Left ventricle myocardium superior (tissue), 1 donor: ENCODE measurements at regions not wholly inside any gene's neighbourhood (a gene's known extent, or its start where the extent isn't known, plus 50 kb on each side); places are given as distances from the start of the nearest gene placed in this dataset.
"Not testable (repeated sequence)": the region's sequence is repeated elsewhere in the genome, so short reads cannot be mapped to it uniquely, and the experiment has no call there.

Source experiments
- ATAC-seq: fragments of 200-7000 bp; cut with Tn5 transposase; one replicate; pipeline ENCODE4 v1.9.1; 2020; ENCODE audit warnings: mild to moderate bottlenecking, moderate library complexity
- DNase-seq: peaks from one replicate; pipeline ENCODE4 v3.0.0-alpha.2; 2020
- intact Hi-C: fragments of 100-400 bp; cut with micrococcal nuclease; formaldehyde crosslinking; loops from one replicate; pipeline ENCODE4 v1.11.0; 2022
- donor health status: DM: no; HTN: yes; CAD: no; lungs with severe emphysema.

DNA sequence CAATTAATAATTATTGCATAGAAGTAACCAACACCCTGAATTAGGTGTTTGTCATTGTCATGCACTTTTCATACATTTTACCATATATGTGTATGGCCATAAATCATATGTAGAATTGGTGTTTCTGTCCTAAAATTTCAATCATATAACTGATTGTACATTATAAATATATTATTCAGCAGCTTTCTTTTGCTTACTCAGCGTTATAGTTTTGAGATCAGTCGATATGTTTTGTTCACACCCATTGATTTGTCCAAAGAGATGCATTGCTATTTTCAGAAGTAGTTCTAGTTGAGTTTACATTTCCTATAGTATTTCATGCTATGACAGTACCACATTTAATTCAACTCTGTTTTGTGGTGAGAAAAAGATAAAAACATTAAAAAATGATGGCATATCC, 50.5 kb upstream of the PARP4 start:
- ATAC-seq: no peak
- DNase-seq: no peak
- intact Hi-C loops: no loop called here

DNA sequence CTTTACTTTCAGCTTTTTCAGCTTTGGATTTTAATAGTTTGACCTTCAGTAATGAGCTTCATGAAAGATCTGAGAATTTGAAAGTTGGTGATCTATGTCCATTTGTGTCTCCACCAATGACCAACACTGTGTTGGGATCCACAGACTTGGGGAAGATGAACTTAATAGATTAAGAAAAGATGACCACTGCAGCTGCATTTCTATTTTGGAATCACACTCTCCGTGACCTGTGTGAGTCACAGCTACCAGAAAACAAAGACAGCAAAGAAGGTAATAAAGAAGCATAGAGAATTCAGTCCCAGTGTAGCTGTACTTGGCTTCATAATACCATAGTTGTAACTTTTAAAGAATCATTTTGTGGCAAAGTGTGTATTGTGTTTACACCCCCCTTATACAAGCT, 51.4 kb upstream of the PARP4 start:
- intact Hi-C loops, DNase-seq, ATAC-seq: not testable (repeated sequence)

- intact Hi-C loops: no loop called here
- ATAC-seq (no peak), DNase-seq (no peak)
Measured at GRCh38 chr13:24564881-24565280, 52.3 kb upstream of the PARP4 start.

DNA sequence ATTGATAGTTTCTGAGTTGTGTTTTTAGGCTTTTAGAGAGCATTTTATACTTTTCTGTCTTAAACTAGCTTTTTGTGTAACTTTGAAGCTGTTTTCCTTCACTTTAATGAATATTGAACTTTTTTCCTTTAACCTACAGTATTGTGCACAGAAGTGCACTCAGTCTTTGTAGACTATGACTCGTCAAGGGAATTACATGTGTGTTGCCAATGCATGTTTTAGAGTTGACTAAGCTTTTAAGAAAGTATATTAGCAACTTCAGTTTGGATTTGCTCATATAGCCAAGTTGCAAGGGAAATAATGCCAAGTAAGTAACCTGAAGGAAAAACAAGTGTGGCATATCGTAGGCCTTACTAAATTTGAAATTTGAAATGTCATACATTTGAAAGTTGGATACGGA, 55.0 kb upstream of the PARP4 start:
- intact Hi-C loops, ATAC-seq, DNase-seq: not testable (repeated sequence)

- DNase-seq: no peak
- intact Hi-C loops: no loop called here
- ATAC-seq: no peak
Measured at GRCh38 chr13:24574847-24575246, 62.3 kb upstream of the PARP4 start.

DNA sequence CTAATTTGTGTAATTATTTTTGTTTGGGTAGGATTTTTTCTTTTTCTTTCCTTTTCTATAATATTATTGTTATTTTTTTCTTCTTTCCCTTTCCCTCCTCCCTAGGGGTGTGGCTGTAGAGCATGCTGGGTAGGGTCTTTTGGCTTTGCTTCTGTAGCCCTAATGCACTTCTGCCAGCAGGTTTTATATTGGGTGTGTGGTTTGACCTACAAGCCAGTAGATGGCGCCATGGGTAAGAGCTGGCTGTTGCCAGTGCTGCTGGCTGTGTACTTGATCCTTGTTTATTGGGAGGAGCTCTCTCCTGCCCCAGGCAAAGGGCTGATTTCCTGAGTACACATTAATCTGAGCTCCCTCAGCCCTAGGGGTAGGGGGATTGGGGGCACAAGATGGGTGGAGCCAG, 67.7 kb upstream of the PARP4 start:
- ATAC-seq, intact Hi-C loops, DNase-seq: not testable (repeated sequence)

- ATAC-seq, DNase-seq, intact Hi-C loops: not testable (repeated sequence)
Measured at GRCh38 chr13:24581578-24581977, 69.0 kb upstream of the PARP4 start.

DNA sequence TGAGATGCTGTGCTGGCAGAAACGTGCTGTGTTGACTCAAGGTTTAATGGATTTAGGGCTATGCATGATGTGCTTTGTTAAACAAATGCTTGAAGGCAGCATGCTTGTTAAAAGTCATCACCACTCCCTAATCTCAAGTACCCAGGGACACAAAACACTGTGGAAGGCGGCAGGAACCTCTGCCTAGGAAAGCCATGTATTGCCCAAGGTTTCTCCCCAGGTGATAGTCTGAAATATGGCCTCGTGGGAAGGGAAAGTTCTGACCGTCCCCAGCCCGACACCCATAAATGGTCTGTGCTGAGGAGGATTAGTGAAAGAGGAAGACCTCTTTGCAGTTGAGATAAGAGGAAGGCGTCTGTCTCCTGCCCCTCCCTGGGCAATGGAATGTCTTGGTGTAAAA, 79.1 kb upstream of the PARP4 start:
- intact Hi-C loops, DNase-seq, ATAC-seq: not testable (repeated sequence)

GRCh38 chr13:24597906-24598670, 82.1 kb upstream of the ATP12A start:
- intact Hi-C loops, ATAC-seq: not testable (repeated sequence)

GRCh38 chr13:24599019-24599791, 81.0 kb upstream of the ATP12A start:
- intact Hi-C loops, DNase-seq, ATAC-seq: not testable (repeated sequence)

More at GRCh38 chr13:24597906-24598670, 82.1 kb upstream of the ATP12A start:
- DNase-seq: not testable (repeated sequence)

- intact Hi-C loops: no loop called here
- ATAC-seq (no peak), DNase-seq (no peak)
Measured at GRCh38 chr13:24605923-24606372, 74.3 kb upstream of the ATP12A start.

- no peak for DNase-seq
- intact Hi-C loops: no loop called here
- no peak for ATAC-seq
Measured at GRCh38 chr13:24606486-24607170, 73.6 kb upstream of the ATP12A start.

DNA sequence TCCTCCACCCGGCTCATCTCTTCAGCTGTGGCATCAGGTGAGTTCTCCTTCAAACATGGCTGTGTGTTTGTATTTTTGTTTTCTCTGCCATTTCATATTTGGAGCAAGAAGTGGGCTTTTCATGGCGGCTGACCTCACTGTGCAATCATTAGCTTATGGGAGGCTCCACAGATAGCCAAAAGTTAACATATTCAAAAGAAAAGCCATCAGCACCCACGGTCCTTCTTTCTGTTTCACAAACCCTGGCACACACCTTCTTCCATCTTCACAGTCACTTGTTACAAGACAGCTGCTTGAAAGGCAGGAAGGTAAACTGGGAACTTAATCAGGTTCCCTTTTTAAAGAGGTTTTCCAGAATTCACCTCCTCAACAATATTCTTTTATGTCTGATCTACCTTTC, 69.3 kb upstream of the ATP12A start:
- DNase-seq (no peak), ATAC-seq (no peak)
- intact Hi-C loops: no loop called here

- ATAC-seq (no peak), DNase-seq (no peak)
- intact Hi-C loops: no loop called here
Measured at GRCh38 chr13:24612726-24613125, 67.5 kb upstream of the ATP12A start.

DNA sequence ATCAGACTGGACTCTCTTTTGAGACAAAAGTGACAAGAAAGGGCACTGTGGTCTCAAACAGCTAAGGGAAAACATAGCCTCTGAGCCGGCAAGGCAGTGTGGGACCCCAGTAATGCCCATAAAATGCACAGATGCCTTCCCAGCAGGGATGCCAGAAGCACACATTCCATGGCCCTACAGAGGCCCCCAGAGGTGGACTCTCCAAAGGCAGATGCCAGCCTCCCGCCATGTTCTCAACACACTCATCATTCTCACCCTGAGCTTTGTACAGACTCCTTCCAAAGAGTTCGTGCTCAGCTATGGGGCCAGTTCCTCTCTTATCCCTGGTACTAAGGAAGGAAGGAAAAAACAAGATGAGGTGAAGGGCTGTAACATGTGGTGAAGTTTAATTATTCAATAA, 67.1 kb upstream of the ATP12A start:
- intact Hi-C loops: no loop called here
- ATAC-seq (no peak), DNase-seq (no peak)

DNA sequence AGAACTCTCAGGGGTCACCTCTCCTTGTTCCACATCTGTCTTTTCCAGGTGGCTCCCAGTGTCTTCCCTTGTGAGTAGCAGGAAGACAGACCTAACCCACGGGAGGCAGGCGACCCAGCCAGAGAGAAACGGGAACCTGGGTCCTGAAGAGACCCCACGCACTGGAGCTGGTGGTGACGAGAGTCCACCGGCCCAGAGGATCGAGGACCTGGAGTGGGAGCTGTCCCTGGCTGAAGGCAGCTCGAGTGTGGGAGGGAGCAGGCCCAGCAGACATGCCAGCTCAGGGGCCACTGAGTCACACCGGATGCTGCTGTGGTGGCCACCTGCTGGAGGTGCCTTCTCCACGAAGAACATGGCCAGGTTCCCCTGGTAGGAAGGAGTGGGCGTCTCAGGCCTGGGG, 66.5 kb upstream of the ATP12A start:
- DNase-seq (no peak), ATAC-seq (no peak)
- intact Hi-C loops: no loop called here

- intact Hi-C loops: no loop called here
- DNase-seq (no peak), ATAC-seq (no peak)
Measured at GRCh38 chr13:24614306-24615080, 65.7 kb upstream of the ATP12A start.

GRCh38 chr13:24615114-24615513, 65.1 kb upstream of the ATP12A start:
- intact Hi-C loops: no loop called here
- DNase-seq: no peak
- ATAC-seq: no peak

DNA sequence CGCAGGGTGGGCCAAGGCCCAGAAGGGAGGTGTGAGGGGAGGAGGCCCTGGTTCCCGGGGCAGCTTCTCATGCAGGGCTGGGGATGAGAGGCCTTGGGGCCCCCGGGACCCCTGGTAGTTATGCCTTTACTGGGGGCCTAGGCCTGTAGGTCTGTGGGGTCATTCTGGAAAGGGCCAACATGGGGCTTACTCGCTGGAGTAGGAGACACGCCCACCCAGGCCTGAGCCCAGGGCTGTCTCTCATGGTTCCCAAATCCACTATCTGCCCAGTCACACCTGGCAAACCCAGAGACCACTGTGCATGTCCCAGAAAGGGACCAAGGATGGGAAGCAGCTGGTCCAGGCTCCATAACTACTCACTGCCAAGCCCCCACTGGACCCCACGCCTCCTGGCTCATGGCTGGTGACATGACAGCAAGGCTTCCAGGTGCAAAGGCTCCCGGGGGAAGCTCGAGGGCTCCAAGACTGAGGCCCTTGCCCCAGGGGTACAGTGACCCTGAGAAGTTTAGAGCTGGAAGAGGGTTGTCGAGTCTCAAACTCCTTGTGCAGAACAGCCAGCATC, 64.2 kb upstream of the ATP12A start:
- ATAC-seq (no peak), DNase-seq (no peak)

More for the DNA sequence above, 64.2 kb upstream of the ATP12A start:
- intact Hi-C loops: no loop called here
